ENCODE measurements at regions not wholly inside any gene's neighbourhood (a gene's known extent, or its start where the extent isn't known, plus 50 kb on each side); places are given as distances from the start of the nearest gene placed in this dataset.
"Not testable (repeated sequence)": the region's sequence is repeated elsewhere in the genome, so short reads cannot be mapped to it uniquely, and the experiment has no call there.

DNA sequence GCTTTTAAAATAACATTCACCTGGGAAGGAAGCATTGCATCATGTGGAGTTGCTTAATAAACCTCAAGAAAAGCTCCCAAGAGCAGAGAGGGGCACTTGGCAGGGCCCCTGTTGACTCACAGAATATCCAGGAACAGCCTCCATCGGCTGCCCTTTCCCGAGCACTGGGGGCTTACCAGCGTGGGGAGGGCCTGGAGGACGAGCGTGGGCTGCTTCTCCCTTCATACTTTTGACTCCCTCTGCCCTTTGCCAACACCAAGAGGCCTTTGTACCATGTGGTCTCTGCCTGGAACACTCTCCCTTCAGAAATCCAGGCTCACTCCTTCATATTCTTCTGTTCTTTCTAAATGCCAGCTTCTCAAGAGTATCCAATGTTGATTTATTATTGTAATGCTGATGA is 492.1 kb upstream of the TMEM132C start:
- no peak for DNase-seq (ENCODE audit: low read depth, low spot score)

DNA sequence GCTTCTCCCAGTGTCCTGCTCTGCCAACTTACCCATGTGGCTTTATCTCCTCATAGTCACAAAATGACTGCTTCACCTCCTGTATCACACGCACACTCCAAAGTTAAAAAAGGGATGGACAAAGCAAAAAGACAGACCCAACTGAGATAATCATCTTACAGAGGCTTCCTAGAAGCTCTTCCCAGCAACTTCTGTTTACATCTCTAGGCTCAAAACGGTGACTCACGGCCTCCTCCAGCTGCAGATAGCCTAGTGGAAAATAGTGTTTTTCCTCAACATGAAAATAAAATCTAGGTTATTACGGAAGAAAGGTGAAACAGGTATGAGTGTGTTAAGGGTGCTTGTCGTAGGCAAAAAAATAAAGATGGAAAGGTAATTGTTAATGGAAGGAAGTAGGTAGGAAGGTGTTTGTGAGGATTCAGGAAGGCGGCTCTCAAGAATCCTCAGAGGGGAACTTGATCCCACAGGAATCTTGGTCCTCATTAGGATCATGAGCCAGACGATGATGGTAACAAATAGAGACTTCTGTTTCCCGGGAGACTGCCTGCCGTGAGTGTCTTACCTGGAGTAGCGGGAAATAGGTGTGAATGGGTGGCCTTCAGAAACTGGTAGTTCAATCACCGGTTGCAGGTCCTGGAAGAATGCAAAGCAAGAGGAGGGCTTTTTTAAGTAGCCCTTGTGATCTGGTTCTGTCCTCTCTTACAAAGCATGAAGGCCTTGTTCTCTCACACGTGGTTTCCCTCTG is 487.5 kb upstream of the TMEM132C start:
- DNase-seq (ENCODE audit: low read depth, low spot score), result no peak

DNA sequence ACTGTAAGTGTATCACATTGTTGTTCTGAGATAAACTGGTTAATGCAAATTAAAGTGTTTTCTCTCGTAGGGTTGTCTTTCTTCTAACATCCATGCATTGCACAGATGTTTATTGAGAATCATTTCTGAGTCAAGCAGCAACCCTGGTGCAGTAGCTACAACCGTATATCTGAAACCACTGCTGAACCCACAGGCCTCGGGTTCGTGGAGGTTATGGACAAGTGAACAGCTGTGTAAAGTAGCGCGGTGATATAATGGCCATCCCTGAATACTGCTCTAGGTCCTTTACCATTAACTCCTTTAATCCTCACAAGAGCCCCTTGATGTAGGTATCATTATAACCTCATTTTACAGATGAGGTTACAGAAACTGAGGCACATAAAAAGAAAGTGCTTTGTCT is 486.1 kb upstream of the TMEM132C start:
- DNase-seq (ENCODE audit: low read depth, low spot score), result no peak

DNA sequence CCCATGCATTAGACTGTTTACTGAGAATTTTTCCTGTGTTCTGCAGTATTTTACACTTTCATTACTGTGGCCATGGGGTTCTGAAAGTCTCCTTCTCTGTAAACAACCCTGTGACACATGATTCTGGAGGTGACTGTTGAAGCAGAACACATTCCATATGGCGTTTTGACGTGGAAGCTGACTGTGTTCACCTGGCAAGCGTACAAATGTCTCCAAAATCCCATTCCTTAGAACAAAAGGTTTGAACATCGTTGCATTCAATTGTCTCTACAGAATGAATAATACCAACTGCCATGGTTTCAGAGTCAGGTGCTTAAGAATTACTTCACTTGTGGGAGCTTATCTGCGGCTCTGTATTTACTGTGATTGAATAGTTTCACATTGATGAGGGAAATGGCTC is 485.6 kb upstream of the TMEM132C start:
- no peak for DNase-seq (ENCODE audit: low read depth, low spot score)

DNA sequence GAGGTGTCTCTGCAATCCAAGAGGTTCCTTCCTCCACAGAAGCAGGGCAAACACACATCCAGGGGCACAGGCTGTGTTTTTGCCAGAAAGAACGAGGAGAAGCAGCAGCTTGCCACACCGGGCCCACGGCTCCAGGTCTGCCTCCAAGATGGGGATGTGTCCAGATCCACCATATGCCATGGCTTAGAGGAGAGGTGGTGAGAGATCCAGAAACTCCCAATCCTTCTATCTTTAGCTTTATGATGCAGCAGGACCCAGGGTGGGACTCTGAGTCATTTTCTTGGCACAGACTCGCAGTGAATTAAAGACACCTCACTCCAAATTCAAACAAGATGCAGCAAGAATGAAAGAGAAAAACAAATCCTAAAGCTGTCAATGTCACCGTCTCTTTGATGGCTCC is 481.4 kb upstream of the TMEM132C start:
- DNase-seq (ENCODE audit: low read depth, low spot score), result no peak

DNA sequence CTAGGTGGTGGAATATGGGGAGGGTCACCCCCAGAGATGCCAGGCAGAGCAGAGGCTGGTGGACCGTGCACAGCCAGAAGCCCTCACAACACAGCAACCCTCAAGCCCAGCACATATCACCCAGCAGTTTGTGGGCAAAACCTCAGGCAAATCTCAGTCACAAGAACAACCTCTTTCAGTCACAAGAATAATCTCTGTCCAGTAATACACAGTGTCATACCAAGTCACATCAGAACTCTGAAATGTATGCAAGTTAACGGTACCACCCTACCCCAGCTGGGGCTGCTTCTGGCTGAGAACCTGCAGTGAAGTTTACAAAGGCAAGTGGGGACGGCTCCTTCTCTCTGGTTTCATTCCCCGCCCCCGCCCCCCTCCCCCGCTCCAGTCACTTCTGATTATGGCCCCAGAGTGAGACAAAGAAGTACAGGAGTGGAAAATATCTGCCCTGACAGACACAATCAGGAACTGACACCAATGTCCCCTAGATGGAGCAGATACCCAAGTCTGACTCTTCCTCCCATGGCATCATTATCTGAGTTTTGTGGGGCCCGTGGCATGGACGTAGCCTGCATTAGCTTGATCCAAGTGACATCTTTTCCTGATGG is 480.9 kb upstream of the TMEM132C start:
- no peak for DNase-seq (ENCODE audit: low read depth, low spot score)

DNA sequence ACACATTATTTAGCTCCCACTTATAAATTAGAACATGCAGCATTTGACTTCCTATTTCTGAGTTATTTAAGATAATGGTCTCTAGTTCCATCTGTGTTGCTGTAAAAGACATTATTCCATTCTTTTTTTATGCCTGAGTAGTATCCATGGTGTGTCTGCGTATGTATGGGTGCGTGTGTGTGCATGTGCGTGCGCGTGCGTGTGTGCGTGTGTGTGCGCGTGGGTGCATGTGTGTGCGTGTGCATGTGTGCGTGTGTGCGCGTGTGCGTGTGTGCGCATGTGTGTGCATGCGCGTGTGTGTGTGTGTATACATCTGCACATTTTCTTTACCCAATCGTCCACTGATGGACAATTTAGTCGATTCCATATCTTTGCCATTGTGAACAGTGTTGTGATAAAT is 479.4 kb upstream of the TMEM132C start:
- DNase-seq (ENCODE audit: low read depth, low spot score), result no peak

DNA sequence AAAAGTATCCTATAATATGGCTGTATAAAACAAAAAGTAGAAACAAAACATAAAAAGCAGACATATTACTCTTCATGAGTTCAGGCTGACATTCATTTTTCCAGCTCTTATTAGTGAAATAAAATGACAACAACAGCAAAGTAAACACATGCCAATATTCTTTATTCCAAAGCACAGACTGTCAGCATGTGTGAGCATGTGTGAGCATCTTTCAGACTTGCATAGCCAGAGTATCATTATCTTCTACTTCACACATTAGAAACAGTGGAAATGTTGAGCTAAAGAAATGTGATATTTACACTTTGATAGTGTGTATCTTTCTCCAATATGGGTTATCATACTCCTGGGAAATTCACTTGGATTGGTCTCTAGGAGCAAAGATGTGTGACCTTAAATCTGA is 476.6 kb upstream of the TMEM132C start:
- DNase-seq (ENCODE audit: low read depth, low spot score), result no peak

DNA sequence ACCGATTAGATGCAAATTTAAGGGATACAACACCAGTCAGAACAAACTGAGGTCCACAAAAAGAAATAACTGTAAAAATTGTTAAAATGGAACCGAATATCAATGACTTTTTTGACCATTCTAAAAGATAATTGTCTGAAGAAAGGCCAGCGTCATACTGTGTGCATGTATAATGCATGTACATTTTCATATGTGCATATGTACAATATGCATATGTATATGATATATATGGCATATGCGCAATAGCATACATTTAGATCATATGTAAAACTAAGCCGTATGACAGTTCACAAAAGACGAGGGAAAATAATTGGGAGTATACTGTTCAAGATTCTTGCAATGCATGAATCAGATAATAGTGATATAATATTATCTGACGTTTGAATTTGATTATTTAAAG is 475.8 kb upstream of the TMEM132C start:
- no peak for DNase-seq (ENCODE audit: low read depth, low spot score)

DNA sequence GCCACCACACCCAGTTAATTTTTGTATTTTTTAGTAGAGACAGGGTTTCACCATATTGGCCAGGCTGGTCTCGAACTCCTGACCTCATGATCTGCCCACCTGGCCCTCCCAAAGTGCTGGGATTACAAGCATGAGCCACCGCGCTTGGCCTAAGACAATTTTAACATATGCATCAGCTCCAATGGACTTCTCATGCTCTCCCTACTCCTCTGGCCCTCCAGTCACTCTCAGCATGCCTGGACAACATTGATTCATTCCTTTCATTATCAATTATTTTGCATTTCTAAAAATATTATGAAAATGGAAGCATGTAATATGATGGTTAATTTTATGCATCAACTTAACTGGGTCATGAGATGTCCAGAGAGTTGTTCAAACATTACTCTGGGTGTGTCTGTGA is 469.1 kb upstream of the TMEM132C start:
- DNase-seq (ENCODE audit: low read depth, low spot score), result no peak

DNA sequence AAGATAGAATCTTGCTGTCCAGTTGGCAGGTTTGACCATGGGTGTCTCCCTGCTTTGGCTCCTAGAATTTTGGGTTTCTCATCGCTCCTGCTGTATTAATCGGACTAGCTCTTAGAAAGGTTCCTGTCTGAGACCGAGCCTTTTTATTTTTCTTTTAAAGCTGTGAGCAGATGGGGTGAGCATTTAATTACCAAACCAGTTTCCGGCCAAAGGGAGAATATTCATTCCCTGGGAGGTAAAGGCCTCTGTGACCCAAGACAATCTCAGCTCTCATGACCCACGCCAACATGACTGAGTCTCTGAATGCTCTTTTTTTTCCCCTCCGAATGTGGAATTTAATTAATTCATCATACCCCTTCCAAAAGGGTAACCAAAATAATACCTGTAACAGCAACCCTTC is 464.7 kb upstream of the TMEM132C start:
- DNase-seq (ENCODE audit: low read depth, low spot score), result no peak

DNA sequence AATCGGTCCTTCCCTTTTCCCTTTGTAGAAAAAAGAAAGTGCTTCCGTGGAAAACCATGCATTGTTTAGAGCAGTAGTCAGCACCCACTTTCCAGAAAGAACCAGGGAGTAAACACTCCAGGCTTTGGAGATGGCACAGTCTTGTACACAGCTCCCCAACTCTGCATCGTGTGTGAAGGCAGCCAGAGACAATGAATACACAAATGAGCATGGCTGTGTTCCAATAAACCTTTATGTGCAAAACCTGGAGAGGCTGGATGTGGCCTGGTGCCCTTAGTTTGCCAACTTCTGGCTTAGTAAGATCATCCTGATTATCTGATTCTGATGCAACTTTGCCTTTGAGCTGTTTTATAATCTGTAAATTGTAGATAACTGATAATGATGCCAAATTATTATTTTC is 463.4 kb upstream of the TMEM132C start:
- DNase-seq (ENCODE audit: low read depth, low spot score), result no peak

DNA sequence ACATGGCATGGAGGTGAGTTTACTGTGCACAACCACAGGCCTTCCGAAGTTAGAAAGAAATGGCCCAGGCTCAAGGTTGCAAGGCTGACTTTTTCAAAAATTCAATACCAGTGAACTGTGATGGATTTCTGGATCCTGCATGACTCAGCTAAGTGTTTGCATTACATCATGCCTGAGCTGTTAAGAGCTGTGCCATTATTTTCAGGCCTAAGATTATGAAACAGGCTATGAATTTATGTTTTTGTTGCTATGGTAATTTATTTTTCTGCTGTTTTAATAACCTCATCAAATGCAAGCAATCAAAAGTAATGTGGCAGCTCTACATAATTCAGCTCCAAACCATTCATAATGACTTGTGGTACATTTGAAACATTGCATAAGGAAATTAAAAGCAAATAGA is 457.7 kb upstream of the TMEM132C start:
- DNase-seq (ENCODE audit: low read depth, low spot score), result peak; percentile 21

DNA sequence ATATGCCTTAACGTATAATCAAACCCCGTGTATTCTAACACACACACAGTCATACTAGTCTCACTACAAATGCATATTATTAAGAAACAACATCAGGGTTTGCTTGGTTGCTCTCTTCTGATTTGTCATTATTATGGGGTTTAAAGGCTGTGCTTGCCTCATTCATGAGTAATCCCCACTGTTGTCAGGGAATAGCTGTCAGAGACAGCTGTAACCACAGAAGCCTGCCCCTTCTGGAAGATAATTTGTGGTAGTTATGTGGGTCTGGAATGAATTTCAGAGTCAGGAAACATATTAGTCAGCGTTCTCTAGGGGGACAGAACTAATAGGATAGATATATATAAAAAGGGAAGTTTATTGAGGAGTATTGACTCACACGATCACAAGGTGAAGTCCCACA is 456.9 kb upstream of the TMEM132C start:
- peak; percentile 56 for DNase-seq (ENCODE audit: low read depth, low spot score)

DNA sequence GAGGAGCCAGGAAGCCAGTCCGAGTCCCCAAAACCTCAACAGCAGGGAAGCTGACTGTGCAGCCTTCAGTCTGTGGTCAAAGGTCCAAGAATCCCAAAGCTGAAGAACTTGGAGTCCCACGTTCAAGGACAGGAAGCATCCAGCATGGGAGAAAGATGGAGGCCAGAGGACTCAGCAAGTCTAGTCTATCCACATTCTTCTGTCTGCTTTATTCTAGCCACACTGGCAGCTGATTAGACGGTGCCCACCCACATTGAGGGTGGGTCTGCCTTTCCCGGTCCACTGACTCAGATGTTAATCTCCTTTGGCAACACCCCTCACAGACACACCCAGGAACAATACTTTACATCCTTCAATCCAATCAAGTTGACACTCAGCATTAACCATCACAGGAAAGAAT is 456.5 kb upstream of the TMEM132C start:
- DNase-seq (ENCODE audit: low read depth, low spot score), result not testable (repeated sequence)

DNA sequence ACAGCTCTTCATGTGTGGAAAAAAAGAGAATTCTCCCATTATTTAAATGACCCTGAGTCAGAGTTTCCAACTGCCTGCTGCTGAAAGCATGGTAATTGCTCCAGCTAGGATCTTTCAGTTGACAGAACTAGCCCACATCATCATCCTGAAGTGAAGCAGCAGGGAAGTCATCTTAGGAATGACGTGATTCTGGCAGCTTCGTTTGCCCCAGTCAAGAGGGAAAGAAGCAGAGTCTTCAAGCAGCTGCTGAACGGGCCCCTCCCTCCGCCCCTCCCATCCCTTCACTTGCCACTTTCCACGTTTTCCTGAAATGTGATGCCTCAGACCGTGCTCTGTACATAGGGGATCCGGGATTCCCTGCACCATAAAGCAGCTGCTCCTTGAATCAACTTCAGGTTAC is 455.0 kb upstream of the TMEM132C start:
- no peak for DNase-seq (ENCODE audit: low read depth, low spot score)

DNA sequence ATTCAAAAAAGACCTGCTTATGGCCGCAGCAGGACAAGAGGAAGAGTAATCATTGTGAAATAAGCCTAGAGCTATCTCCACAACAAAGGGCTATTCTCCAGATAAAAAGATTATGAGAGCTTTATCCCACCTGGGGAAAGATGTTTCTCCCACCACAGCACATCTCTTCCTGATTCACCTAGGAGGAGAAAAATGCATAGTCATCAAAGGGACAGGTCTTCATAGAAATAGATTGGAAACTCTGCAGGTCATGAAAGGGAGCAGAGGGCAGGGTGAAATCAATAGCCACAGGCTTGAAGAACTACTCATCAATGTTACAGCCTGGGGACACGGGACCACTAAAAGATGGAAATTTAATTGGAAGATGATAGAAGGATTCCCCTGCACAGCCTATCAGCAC is 453.8 kb upstream of the TMEM132C start:
- DNase-seq (ENCODE audit: low read depth, low spot score), result no peak

DNA sequence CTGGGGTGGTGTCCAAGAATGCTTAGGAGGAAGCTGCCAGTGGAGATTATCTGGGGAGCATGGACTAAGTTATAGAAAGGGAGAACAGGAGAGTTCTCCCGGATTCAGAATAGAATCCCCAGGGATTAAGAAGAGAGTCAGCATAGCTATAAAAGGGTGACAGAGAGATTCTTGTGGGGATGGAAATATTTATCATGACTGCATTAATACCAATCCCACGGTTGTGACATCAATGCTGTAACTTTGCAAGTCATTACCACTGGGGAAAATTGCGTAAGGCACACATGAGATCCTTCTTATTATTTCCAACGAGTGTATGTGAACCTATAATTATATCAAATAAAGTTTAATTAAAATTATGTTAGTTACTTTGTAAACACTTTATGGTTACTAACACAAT is 447.9 kb upstream of the TMEM132C start:
- no peak for DNase-seq (ENCODE audit: low read depth, low spot score)

DNA sequence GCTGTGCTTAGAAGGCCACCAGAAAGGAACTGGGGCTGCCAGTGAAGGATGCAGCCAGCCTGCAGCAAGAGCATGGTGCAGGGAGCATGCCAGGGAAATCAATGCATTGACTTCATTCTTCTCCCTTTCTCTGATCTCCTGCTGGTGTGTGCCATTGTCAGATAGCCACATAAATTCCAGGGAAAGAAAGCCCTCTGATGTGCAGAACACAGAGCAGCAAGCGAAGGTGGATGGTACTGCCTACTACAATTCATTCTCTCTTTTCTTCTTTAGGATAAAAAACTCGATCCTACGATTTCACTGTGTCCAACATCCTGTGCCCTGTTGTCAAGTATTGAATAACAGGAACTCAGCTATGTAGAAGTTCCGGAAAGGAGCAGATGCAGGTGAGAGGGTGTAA is 446.7 kb upstream of the TMEM132C start:
- DNase-seq (ENCODE audit: low read depth, low spot score), result no peak

DNA sequence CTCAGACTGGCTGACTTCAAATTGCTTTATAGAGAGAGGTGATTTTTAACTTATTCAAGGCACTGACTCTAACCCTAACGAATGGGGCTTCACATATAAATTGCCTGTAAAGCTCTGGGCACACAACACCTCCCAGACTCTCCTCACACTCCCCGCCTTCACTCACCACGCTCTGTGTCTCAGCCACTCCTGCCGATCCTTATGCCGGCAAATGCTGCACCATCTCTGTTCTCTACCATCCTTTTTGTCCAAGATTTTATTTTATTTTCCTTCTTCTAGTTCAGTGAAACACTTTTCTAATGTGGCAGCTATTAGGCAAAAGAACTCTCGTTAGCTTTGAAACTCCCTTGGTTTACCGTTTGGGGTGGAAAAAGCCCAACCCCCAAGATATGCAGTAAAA is 446.1 kb upstream of the TMEM132C start:
- no peak for DNase-seq (ENCODE audit: low read depth, low spot score)

DNA sequence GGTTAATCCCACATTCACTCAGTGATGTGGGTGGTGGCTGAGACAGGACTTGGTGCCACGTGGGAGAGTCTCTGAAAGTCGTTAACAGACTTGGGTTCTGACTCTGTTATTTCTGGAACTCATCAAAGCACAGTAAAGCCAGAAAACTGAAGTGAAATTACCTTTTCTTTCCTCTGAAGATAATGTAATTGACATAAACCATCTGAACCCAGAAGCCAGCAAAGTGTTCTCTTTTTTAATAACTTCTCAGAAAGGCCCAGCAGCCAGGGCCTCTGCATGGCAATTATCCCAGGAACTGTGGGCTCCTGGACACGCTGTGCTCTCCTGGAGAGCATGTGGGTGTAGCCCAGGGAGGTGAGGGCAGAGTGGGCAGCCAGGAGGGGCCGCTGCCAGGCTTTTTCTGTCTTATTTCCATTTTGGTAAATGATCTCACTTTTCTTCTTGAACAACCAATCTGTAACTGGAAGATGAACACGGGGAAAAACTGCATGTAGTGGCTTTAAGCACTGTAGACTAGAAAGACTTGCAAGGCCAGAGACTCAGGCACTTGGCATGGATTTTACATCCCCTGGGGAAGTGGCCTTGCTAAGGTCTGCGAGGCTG is 444.1 kb upstream of the TMEM132C start:
- DNase-seq (ENCODE audit: low read depth, low spot score), result no peak

DNA sequence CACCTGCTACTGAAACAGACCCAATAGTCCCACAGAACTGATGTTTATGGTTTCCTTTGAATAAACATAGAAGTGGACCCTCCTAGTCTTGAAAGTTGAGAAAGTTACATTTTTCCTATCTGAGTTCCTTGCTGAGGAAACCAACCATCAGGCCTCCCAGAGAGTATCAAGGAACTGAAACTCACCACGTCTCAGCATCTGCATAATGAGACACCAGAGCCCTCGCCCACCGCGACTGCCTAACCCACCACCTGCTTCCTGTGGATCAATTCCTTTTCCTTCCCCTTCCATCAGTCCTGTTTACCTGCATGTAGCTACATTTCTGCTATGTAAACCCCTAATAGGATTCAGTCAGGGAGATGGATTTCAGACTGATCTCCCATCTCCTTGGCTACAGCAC is 443.2 kb upstream of the TMEM132C start:
- no peak for DNase-seq (ENCODE audit: low read depth, low spot score)

DNA sequence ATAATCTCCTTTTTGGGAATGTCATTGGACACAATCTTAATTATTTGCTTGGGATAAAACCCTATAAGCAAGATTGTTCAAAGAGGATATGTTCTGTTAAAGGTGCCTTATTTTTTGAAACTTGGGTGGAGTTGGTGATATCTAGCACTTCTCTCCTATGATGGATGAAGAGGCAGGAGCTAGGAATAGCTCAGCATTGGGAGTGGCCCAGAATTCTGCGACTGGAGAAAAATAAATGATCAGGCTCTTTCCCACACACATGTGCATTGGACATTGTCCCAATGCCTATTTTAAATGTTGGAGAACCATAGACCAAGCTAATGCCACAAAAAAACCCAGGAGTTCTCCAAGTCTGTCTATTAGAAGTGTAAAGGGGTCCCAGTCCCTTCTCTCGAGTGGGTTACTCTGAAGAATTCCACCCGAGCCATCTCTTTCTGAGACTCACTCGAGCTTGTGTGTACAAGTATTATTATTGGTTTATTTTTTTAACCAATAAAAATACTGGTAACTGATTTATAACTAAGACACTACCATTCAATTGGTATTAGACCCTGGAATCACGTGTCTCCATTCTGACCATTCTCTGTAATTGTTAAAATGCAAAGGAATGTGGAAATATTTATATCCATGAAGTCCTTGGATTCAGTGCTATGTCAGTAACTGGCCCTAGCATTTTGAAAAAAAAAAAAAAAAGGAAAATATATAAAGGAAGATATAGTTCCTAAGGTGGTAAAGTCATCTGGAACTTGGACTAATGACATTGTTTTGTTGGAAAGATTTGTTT is 437.5 kb upstream of the TMEM132C start:
- no peak for DNase-seq (ENCODE audit: low read depth, low spot score)

All from brain pericyte (primary cell).